Right kidney (tissue), 1 donor: ENCODE measurements at regions not wholly inside any gene's neighbourhood (a gene's known extent, or its start where the extent isn't known, plus 50 kb on each side); places are given as distances from the start of the nearest gene placed in this dataset.
"Not testable (repeated sequence)": the region's sequence is repeated elsewhere in the genome, so short reads cannot be mapped to it uniquely, and the experiment has no call there.

ENCODE experiments used
- DNase-seq: peaks from one replicate; pipeline ENCODE4 v3.0.0-alpha.2; 2016

DNA sequence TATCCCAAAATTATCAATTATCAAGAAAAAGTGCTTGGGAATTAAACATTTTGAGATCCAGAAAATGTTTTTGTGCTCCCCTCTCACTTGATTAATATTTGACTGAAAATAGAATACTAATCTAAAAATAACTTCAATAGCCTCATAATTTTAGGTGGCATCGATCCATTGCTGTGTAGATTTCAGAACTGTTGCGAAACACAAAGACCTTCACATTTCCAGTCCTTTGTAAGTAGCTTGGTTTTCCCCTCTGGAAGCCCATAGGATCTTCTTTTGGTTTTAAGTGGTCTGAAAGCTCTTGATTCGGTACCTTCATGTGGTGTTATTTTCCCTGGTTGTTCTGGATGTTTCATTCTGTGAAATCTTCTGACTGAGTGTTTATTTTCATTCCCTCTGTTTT, 176.5 kb downstream of the NUFIP1 start:
- DNase-seq, result no peak

GRCh38 chr13:44810061-44810840, 179.0 kb downstream of the NUFIP1 start:
- no peak for DNase-seq

DNA sequence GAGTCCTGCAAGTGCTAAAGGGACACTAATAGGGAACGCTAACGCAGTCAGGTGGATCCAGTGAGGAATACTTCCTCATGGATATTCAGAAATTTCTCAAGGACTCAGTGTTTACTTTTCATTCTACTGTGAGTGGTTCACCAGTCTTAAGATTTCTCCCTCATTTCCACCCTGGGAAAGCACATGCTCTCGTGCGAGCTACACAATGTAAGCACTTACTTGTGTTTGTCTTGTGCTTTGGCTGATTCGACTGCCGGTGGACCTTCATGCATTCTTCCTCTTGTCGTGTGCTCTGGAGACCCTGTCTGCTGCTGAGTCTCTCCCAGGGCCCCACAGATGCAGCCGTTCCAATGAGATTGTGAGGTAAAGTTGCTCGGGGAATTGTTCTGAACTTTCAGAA, 180.1 kb downstream of the NUFIP1 start:
- no peak for DNase-seq

GRCh38 chr13:44808185-44808584, 181.1 kb downstream of the NUFIP1 start:
- no peak for DNase-seq

GRCh38 chr13:44807449-44808034, 181.7 kb downstream of the NUFIP1 start:
- no peak for DNase-seq

GRCh38 chr13:44806826-44807225, 182.4 kb downstream of the NUFIP1 start:
- DNase-seq, result no peak

DNA sequence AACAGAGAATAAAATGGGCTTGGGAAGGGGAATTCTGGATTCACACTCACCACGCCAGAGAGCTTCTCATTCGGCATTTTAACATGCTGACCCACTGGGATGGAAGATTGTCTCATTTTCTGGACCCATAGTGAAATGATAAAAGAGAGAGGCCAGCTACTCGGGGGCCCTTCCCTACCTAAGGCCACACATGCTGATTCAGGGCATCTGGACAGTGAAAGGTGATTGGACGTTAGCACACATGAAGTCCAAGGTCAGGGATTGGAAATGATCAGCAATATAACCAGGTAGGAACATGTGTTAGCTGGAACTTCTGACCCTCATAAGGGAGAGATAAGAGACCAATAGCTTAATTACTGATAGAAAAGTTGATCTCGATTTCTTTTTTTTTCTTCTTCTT, 183.7 kb downstream of the NUFIP1 start:
- no peak for DNase-seq

DNA sequence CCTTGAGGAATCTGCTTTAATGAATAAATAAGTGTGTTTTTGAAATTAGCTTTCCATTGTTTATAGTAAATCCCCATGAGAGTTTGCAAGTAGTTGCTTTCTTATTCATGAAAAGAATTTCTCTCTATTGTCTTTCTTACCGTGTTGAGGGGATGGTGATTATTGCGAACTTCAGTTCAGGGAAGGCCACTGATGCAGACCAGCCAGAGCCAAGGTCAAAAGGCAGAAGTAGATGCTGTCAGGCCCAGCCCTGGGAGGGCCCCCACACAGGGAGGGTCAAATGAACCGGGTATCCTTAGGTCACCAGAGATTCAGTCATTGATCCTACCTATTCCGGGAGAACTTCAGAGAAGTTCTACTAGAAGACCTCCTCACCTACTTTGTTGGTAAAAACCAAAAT, 185.9 kb downstream of the NUFIP1 start:
- no peak for DNase-seq

- no peak for DNase-seq
Measured at GRCh38 chr13:44802491-44802890, 186.8 kb downstream of the NUFIP1 start.

GRCh38 chr13:44801990-44802389, 187.3 kb downstream of the NUFIP1 start:
- no peak for DNase-seq

- DNase-seq, result no peak
Measured at GRCh38 chr13:44800626-44801025, 188.6 kb downstream of the NUFIP1 start.

DNA sequence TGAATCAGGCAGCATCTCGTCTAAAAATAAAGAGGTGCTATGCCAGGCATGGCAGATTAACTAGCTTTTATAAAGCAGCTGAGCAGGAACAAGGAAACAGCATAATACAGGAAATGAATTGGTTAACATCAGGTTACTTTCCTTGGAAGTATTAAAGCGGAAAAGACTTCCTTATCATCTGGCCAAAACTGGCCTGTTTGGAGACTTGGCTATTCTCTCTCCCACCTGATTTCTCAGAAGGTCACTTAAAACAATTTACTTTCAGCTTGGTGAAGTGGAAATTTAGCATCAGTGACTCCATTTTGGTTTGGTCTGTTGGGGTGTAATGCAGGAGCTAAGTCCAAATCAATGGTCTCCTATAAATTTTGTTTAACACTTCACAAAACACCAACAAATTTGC, 191.6 kb downstream of the NUFIP1 start:
- no peak for DNase-seq

GRCh38 chr13:44796597-44797490, 192.4 kb downstream of the NUFIP1 start:
- no peak for DNase-seq

- not testable (repeated sequence) for DNase-seq
Measured at GRCh38 chr13:44796039-44796438, 193.2 kb downstream of the NUFIP1 start.

DNA sequence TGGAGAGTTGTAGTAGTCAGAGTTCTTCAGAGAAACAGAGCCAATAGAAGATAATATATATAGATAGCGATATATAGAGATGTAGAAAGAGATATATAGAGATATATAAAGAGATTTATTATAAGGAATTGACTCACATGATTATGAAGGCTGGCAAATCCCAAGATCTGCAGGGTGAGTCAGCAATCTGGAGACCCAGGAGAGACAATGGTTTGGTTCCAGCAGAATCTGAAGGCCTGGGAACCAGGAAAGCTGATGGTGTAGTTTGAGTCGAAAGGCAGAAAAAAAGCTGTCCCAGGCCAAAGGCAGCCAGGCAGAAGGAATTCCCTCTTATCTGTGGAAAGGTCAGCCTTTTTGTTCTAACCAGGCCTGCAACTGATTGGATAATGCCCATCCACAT, 194.1 kb downstream of the NUFIP1 start:
- no peak for DNase-seq

GRCh38 chr13:44792096-44792495, 197.2 kb downstream of the NUFIP1 start:
- DNase-seq, result no peak

DNA sequence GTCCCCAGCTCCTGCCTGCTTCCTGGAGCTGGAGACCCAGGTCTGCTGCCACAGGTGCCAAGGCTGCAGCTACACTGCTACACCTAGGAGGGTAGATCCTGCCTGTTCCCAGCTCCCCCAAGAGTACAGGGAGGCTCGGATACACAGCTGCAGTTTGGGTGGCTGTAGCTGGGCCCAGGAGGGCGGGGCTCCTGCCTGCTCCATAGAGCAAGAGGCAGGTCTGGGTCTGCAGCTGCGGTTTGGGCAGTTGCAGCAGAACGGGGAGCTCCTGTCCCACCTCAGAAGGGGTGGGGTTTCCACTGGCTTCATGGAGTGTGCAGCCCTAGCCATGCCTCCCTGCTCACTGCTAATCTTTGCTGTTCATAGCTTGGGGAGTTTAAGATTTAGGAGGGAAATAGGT, 199.0 kb downstream of the NUFIP1 start:
- no peak for DNase-seq

GRCh38 chr13:44787617-44788016, 201.7 kb downstream of the NUFIP1 start:
- DNase-seq, result no peak

- DNase-seq, result no peak
Measured at GRCh38 chr13:44786756-44787155, 202.5 kb downstream of the NUFIP1 start.

- DNase-seq, result no peak
Measured at GRCh38 chr13:44785401-44785800, 203.9 kb downstream of the NUFIP1 start.

DNA sequence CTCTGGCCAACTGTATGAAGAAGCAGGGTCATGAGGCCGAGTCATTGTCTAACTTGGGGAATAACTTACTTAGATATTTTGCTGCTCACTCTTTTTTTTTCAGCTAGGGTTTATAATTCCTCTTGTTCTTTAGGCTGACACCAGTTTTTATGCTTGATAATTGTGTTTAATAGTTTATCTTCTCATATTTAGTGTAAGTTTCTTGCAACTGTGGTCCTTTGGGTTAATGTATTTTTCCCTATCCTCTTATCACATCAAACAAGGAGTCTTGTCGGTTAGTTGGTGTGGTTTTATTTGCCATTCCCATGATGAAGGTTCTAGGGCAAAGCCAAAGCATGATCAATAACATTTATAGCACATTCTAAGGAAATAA, 204.6 kb downstream of the NUFIP1 start:
- DNase-seq, result no peak

- DNase-seq, result no peak
Measured at GRCh38 chr13:44783994-44784707, 205.1 kb downstream of the NUFIP1 start.
